ENCODE measurements at regions not wholly inside any gene's neighbourhood (a gene's known extent, or its start where the extent isn't known, plus 50 kb on each side); places are given as distances from the start of the nearest gene placed in this dataset.

- no peaks in the 10 kb centered on the region for H3K9me3 ChIP-seq (ENCODE audit: control insufficient read depth, insufficient read depth, low read depth, low read length)
- H3K27ac ChIP-seq (ENCODE audit: low read length) = no peak overlapping the region
- H3K27me3 ChIP-seq (ENCODE audit: control insufficient read depth, insufficient read depth, low read length) = peaks cover 5% of the 10 kb centered on the region; the same call in 1 of the 2 replicates
- TF ChIP-seq POLR2AphosphoS5 (IDR thresholded peaks at IDR 0.05; ENCODE audit: low read depth, low read length) (no peak), REST (IDR thresholded peaks at IDR 0.05; ENCODE audit: insufficient read depth in 1 of 2, low read depth in 2 of 2, low read length in 1 of 2) (no peak), CTCF (IDR thresholded peaks at IDR 0.05) (no peak), TCF7L2 (IDR thresholded peaks at IDR 0.05; ENCODE audit: low read depth, low read length) (no peak), SIN3A (IDR thresholded peaks at IDR 0.05; ENCODE audit: borderline replicate concordance, insufficient read depth, low read depth, low read length) (no peak)
- no peak overlapping the region for H3K4me3 ChIP-seq (ENCODE audit: low read depth in 2 of 2, low read length in 2 of 2)
- ATAC-seq (no peak), DNase-seq (ENCODE audit: low read depth, low spot score) (no peak)
- intact Hi-C loops (cut with micrococcal nuclease; ENCODE audit: unreplicated experiment) (no loop called here), in situ Hi-C loops (cut with HindIII; ENCODE audit: low pct_unique_long_range_greater_than_20kb, low sequenced_read_pairs) (no loop called here)
- POLR2A ChIA-PET = no interaction called here
- H3K4me1 ChIP-seq (ENCODE audit: control insufficient read depth, insufficient read depth, low read length) = no peaks in the 10 kb centered on the region
- no peaks in the 10 kb centered on the region for H3K36me3 ChIP-seq (ENCODE audit: control insufficient read depth, insufficient read depth, low read length)
- BruUV-seq (replicated peaks) = no TSS peak
- CTCF ChIA-PET = no interaction called here
Measured at GRCh38 chr19:29381353-29382203, 144.2 kb upstream of the VSTM2B start.

GRCh38 chr19:29383696-29384095 is 142.1 kb upstream of the VSTM2B start:
- Histone ChIP-seq H3K27me3 (ENCODE audit: control insufficient read depth, insufficient read depth, low read length) (peaks cover 3% of the 10 kb centered on the region; the same call in 1 of the 2 replicates), H3K27ac (ENCODE audit: low read length) (no peak overlapping the region), H3K9me3 (ENCODE audit: control insufficient read depth, insufficient read depth, low read depth, low read length) (no peaks in the 10 kb centered on the region), H3K4me3 (ENCODE audit: low read depth in 2 of 2, low read length in 2 of 2) (no peak overlapping the region), H3K36me3 (ENCODE audit: control insufficient read depth, insufficient read depth, low read length) (no peaks in the 10 kb centered on the region), H3K4me1 (ENCODE audit: control insufficient read depth, insufficient read depth, low read length) (no peaks in the 10 kb centered on the region)
- no peak for DNase-seq (ENCODE audit: low read depth, low spot score)
- BruUV-seq (replicated peaks) = no TSS peak
- ChIA-PET POLR2A (interaction anchor here (0.6 to 0.7 kb wide), 2 partner anchors 26 to 80 kb away, joined by 3 read pairs; no protein-coding TSS in a partner anchor), CTCF (no interaction called here)
- intact Hi-C loops (cut with micrococcal nuclease; ENCODE audit: unreplicated experiment) = no loop called here
- no peak for ATAC-seq
- TF ChIP-seq TCF7L2 (IDR thresholded peaks at IDR 0.05; ENCODE audit: low read depth, low read length) = no peak
- TF ChIP-seq REST (IDR thresholded peaks at IDR 0.05; ENCODE audit: insufficient read depth in 1 of 2, low read depth in 2 of 2, low read length in 1 of 2) = no peak
- TF ChIP-seq CTCF (IDR thresholded peaks at IDR 0.05) = no peak
- TF ChIP-seq SIN3A (IDR thresholded peaks at IDR 0.05; ENCODE audit: borderline replicate concordance, insufficient read depth, low read depth, low read length) = no peak
- no peak for TF ChIP-seq POLR2AphosphoS5 (IDR thresholded peaks at IDR 0.05; ENCODE audit: low read depth, low read length)
- in situ Hi-C loops (cut with HindIII; ENCODE audit: low pct_unique_long_range_greater_than_20kb, low sequenced_read_pairs) = no loop called here
